ENCODE measurements at regions not wholly inside any gene's neighbourhood (a gene's known extent, or its start where the extent isn't known, plus 50 kb on each side); places are given as distances from the start of the nearest gene placed in this dataset.

GRCh38 chr1:60956520-60956919 is 125.8 kb upstream of the NFIA start:
- no peak for TF ChIP-seq CTCF (conservative IDR thresholded peaks at IDR 0.05)
- peaks cover 6% of the 10 kb centered on the region for H3K9me3 Mint-ChIP-seq
- no peaks in the 10 kb centered on the region for H3K27me3 Mint-ChIP-seq (ENCODE audit: low read depth)
- H3K4me3 Mint-ChIP-seq = no peak overlapping the region
- no peak overlapping the region for H3K27ac Mint-ChIP-seq (ENCODE audit: unreplicated experiment)
- H3K4me1 Mint-ChIP-seq = peaks cover 22% of the 10 kb centered on the region
- DNase-seq (ENCODE audit: low read depth, low spot score) = no peak
- H3K36me3 Mint-ChIP-seq (ENCODE audit: low read depth) = no peaks in the 10 kb centered on the region

GRCh38 chr1:60952612-60953111 is 129.7 kb upstream of the NFIA start:
- Mint-ChIP-seq H3K36me3 (ENCODE audit: low read depth) (no peaks in the 10 kb centered on the region), H3K9me3 (peaks cover 6% of the 10 kb centered on the region), H3K27me3 (ENCODE audit: low read depth) (no peaks in the 10 kb centered on the region), H3K4me3 (no peak overlapping the region), H3K27ac (ENCODE audit: unreplicated experiment) (no peak overlapping the region), H3K4me1 (peaks cover 18% of the 10 kb centered on the region)
- TF ChIP-seq CTCF (conservative IDR thresholded peaks at IDR 0.05) = no peak
- DNase-seq (ENCODE audit: low read depth, low spot score) = no peak

- no peak for TF ChIP-seq CTCF (conservative IDR thresholded peaks at IDR 0.05)
- no peak for DNase-seq (ENCODE audit: low read depth, low spot score)
These were observed 131.9 kb upstream of the NFIA start for GRCh38 chr1:60950224-60951063.

DNA sequence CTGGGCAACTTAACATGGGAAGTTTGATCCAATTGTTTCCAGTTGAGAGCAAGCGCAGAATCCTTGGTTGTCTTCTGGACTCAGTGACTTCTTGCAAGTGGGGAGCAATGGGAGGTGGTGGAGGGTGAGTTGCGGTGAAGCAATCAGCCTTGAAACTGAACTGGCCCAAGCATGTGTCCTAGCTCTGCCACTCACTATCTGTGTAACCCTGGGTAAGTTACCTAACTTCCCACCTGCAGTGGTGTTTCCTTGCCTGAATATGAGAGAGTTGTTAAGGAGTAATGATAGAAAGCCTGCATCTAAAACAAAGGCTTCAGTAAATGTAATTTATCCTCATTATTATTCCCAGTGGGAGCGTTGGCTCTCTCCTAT is 132.5 kb upstream of the NFIA start:
- no peaks in the 10 kb centered on the region for H3K36me3 Mint-ChIP-seq (ENCODE audit: low read depth)

More at GRCh38 chr1:60950224-60951063, 131.9 kb upstream of the NFIA start:
- Mint-ChIP-seq H3K36me3 (ENCODE audit: low read depth) (no peaks in the 10 kb centered on the region), H3K27me3 (ENCODE audit: low read depth) (no peaks in the 10 kb centered on the region), H3K27ac (ENCODE audit: unreplicated experiment) (no peak overlapping the region), H3K4me1 (peaks cover 12% of the 10 kb centered on the region), H3K9me3 (peaks cover 6% of the 10 kb centered on the region), H3K4me3 (no peak overlapping the region)

GRCh38 chr1:60949154-60949825 is 133.1 kb upstream of the NFIA start:
- no peaks in the 10 kb centered on the region for H3K27me3 Mint-ChIP-seq (ENCODE audit: low read depth)
- H3K36me3 Mint-ChIP-seq (ENCODE audit: low read depth) = no peaks in the 10 kb centered on the region
- DNase-seq (ENCODE audit: low read depth, low spot score) = no peak
- H3K4me1 Mint-ChIP-seq = peaks cover 12% of the 10 kb centered on the region
- H3K27ac Mint-ChIP-seq (ENCODE audit: unreplicated experiment) = no peak overlapping the region
- H3K4me3 Mint-ChIP-seq = no peak overlapping the region
- no peaks in the 10 kb centered on the region for H3K9me3 Mint-ChIP-seq
- no peak for TF ChIP-seq CTCF (conservative IDR thresholded peaks at IDR 0.05)

More for the DNA sequence above, 132.5 kb upstream of the NFIA start:
- TF ChIP-seq CTCF (conservative IDR thresholded peaks at IDR 0.05) = no peak
- Mint-ChIP-seq H3K27ac (ENCODE audit: unreplicated experiment) (no peak overlapping the region), H3K27me3 (ENCODE audit: low read depth) (no peaks in the 10 kb centered on the region), H3K4me1 (peaks cover 12% of the 10 kb centered on the region), H3K9me3 (peaks cover 4% of the 10 kb centered on the region), H3K4me3 (no peak overlapping the region)
- no peak for DNase-seq (ENCODE audit: low read depth, low spot score)
